H9 (cell line): ENCODE measurements at regions not wholly inside any gene's neighbourhood (a gene's known extent, or its start where the extent isn't known, plus 50 kb on each side); places are given as distances from the start of the nearest gene placed in this dataset.

ENCODE experiments used
- DNase-seq: peaks from one replicate; pipeline ENCODE4 v3.0.0-alpha.2; 2017
- H2AFZ ChIP-seq: one replicate; pipeline ENCODE4 v1.6.1; 2013; ENCODE audit warnings: mild to moderate bottlenecking, low read length, control low read depth, moderate library complexity
- H2AK5ac ChIP-seq: 2 replicates; pipeline ENCODE4 v1.6.1; 2013; ENCODE audit warnings: low read length, control low read depth, mixed read lengths; ENCODE audit not compliant: insufficient read length
- H2BK120ac ChIP-seq: one replicate; pipeline ENCODE4 v1.6.1; 2013; ENCODE audit warnings: low read depth, mild to moderate bottlenecking, low read length, control low read depth, inconsistent platforms; ENCODE audit not compliant: poor library complexity, severe bottlenecking
- H2BK12ac ChIP-seq: 2 replicates; pipeline ENCODE4 v1.6.1; 2013; ENCODE audit warnings: low read length, control low read depth, mixed read lengths, low read depth; ENCODE audit not compliant: insufficient read length
- H2BK15ac ChIP-seq: 2 replicates; pipeline ENCODE4 v1.6.1; 2013; ENCODE audit warnings: low read depth, low read length, control low read depth
- H2BK20ac ChIP-seq: one replicate; pipeline ENCODE4 v1.6.1; 2013; ENCODE audit warnings: low read depth, mild to moderate bottlenecking, low read length, control low read depth, inconsistent platforms; ENCODE audit not compliant: poor library complexity, severe bottlenecking
- H2BK5ac ChIP-seq: 2 replicates; pipeline ENCODE4 v1.6.1; 2013; ENCODE audit warnings: low read length, control low read depth, mixed read lengths; ENCODE audit not compliant: insufficient read length
- H3K14ac ChIP-seq: 2 replicates; pipeline ENCODE4 v1.6.1; 2013; ENCODE audit warnings: low read length, control low read depth; ENCODE audit not compliant: insufficient read depth
- H3K18ac ChIP-seq: 2 replicates; pipeline ENCODE4 v1.6.1; 2013; ENCODE audit warnings: low read depth, mild to moderate bottlenecking, mixed read lengths, low read length, control low read depth; ENCODE audit not compliant: insufficient read length
- H3K23ac ChIP-seq: 2 replicates; pipeline ENCODE4 v1.6.1; 2013; ENCODE audit warnings: low read length, control low read depth, mixed read lengths, low read depth; ENCODE audit not compliant: insufficient read length
- H3K23me2 ChIP-seq: 2 replicates; pipeline ENCODE4 v1.6.1; 2013; ENCODE audit warnings: low read depth, mild to moderate bottlenecking, mixed read lengths, low read length, control low read depth; ENCODE audit not compliant: insufficient read length, poor library complexity, severe bottlenecking
- H3K27ac ChIP-seq: 2 replicates; pipeline ENCODE4 v1.5.1; 2013; ENCODE audit warnings: low read length, control low read depth, mixed read lengths, low read depth; ENCODE audit not compliant: insufficient read length
- H3K27me3 ChIP-seq: 2 replicates; pipeline ENCODE4 v1.6.1; 2013; ENCODE audit warnings: low read length, control low read depth, inconsistent platforms; ENCODE audit not compliant: insufficient read depth
- H3K4ac ChIP-seq: 2 replicates; pipeline ENCODE4 v1.6.1; 2013; ENCODE audit warnings: low read depth, mild to moderate bottlenecking, control low read depth, inconsistent platforms, low read length, moderate library complexity
- H3K4me1 ChIP-seq: 2 replicates; pipeline ENCODE4 v1.6.1; 2013; ENCODE audit warnings: low read length, control low read depth, inconsistent platforms; ENCODE audit not compliant: insufficient read depth
- H3K4me2 ChIP-seq: 2 replicates; pipeline ENCODE4 v1.6.1; 2013; ENCODE audit warnings: low read length, control low read depth, mixed read lengths; ENCODE audit not compliant: insufficient read length, insufficient read depth
- H3K56ac ChIP-seq: 2 replicates; pipeline ENCODE4 v1.6.1; 2013; ENCODE audit warnings: low read depth, mild to moderate bottlenecking, mixed read lengths, low read length, control low read depth; ENCODE audit not compliant: insufficient read length
- H3K79me1 ChIP-seq: 2 replicates; pipeline ENCODE4 v1.6.1; 2013; ENCODE audit warnings: low read depth, mild to moderate bottlenecking, moderate library complexity, low read length, control low read depth, inconsistent platforms; ENCODE audit not compliant: insufficient read depth, poor library complexity, severe bottlenecking
- H3K79me2 ChIP-seq: 2 replicates; pipeline ENCODE4 v1.6.1; 2013; ENCODE audit warnings: low read length, control low read depth, inconsistent platforms; ENCODE audit not compliant: insufficient read depth
- H3K9ac ChIP-seq: 2 replicates; pipeline ENCODE4 v1.6.1; 2013; ENCODE audit warnings: low read length, control low read depth, mixed read lengths; ENCODE audit not compliant: insufficient read length; ENCODE audit errors: extremely low read depth
- H3K9me3 ChIP-seq: one replicate; pipeline ENCODE4 v1.6.1; 2013; ENCODE audit warnings: low read depth, low read length, inconsistent platforms; ENCODE audit not compliant: control insufficient read depth
- H3T11ph ChIP-seq: one replicate; pipeline ENCODE4 v1.6.1; 2013; ENCODE audit warnings: mild to moderate bottlenecking, low read length, control low read depth, inconsistent platforms
- H4K20me1 ChIP-seq: one replicate; pipeline ENCODE4 v1.6.1; 2013; ENCODE audit not compliant: control insufficient read depth, insufficient read length, insufficient read depth
- H4K5ac ChIP-seq: 2 replicates; pipeline ENCODE4 v1.6.1; 2013; ENCODE audit warnings: low read depth, mild to moderate bottlenecking, mixed read lengths, low read length, control low read depth; ENCODE audit not compliant: insufficient read length
- H4K8ac ChIP-seq: replicated peaks from 2 replicates; pipeline ENCODE4 v1.6.1; 2013; ENCODE audit warnings: low read length, control low read depth, mixed read lengths, low read depth; ENCODE audit not compliant: insufficient read length
- H4K91ac ChIP-seq: 2 replicates; pipeline ENCODE4 v1.6.1; 2013; ENCODE audit warnings: low read depth, mild to moderate bottlenecking, moderate library complexity, mixed read lengths, low read length, control low read depth; ENCODE audit not compliant: insufficient read length
- H3K27ac Mint-ChIP-seq, 3 experiments: 2 replicates in 2 of 3; 3 replicates in 1 of 3; pipeline ENCODE4 v1.8.0; 2020 to 2021; ENCODE audit warnings: mixed read lengths in 3 of 3, mild to moderate bottlenecking in 1 of 3, moderate library complexity in 1 of 3
- H3K27me3 Mint-ChIP-seq: 2 replicates; pipeline ENCODE4 v1.8.0; 2021; ENCODE audit warnings: low read depth, mild to moderate bottlenecking, moderate library complexity, mixed read lengths
- H3K36me3 Mint-ChIP-seq, 3 experiments: 2 replicates in 2 of 3; 3 replicates in 1 of 3; pipeline ENCODE4 v1.8.0; 2020 to 2021; ENCODE audit warnings: low read depth in 3 of 3, mixed read lengths in 3 of 3; ENCODE audit not compliant: insufficient read depth in 1 of 3
- H3K4me1 Mint-ChIP-seq, 2 experiments: 2 replicates each; pipeline ENCODE4 v1.8.0; 2020; ENCODE audit warnings: mixed read lengths in 2 of 2
- H3K4me3 Mint-ChIP-seq, 2 experiments: 2 replicates in 1 of 2; 3 replicates in 1 of 2; pipeline ENCODE4 v1.8.0; 2020 to 2021; ENCODE audit warnings: mild to moderate bottlenecking in 2 of 2, mixed read lengths in 2 of 2, moderate library complexity in 1 of 2
- H3K9me3 Mint-ChIP-seq, 2 experiments: 2 replicates in 1 of 2; 3 replicates in 1 of 2; pipeline ENCODE4 v1.8.0; 2020; ENCODE audit warnings: mild to moderate bottlenecking in 2 of 2, mixed read lengths in 2 of 2, moderate library complexity in 1 of 2
- CTCF ChIP-seq: fragments of 200-600 bp; sonication (generic); conservative IDR thresholded peaks from 3 replicates; pipeline ENCODE4 v1.8.0; 2021; ENCODE audit warnings: antibody characterized with exemption, mild to moderate bottlenecking
- WGBS: extraction: QIAGEN DNeasy Blood & Tissue Kit; methylation state at CpG from one replicate; pipeline ENCODE4 v1.1.7; 2013; ENCODE audit warnings: missing lambda C conversion rate, low lambda C conversion rate, mixed read lengths; ENCODE audit not compliant: insufficient read length; ENCODE audit errors: extremely low coverage; 5-methylcytosine and 5-hydroxymethylcytosine counted together

GRCh38 chr13:44837250-44837649 lies 152.0 kb downstream of the NUFIP1 start:
- Histone ChIP-seq H3K18ac (no peak overlapping the region), H3K4me2 (no peak overlapping the region), H3K79me1 (no peaks in the 10 kb centered on the region), H3K4ac (no peak overlapping the region), H3K56ac (no peak overlapping the region), H2BK5ac (no peak overlapping the region), H4K5ac (no peak overlapping the region), H2AFZ (no peak overlapping the region), H2BK20ac (no peak overlapping the region), H2BK12ac (no peak overlapping the region), H4K20me1 (no peaks in the 10 kb centered on the region), H3K27me3 (no peaks in the 10 kb centered on the region), H3K4me1 (no peaks in the 10 kb centered on the region), H3K14ac (no peak overlapping the region), H2BK15ac (no peak overlapping the region), H4K8ac (no peak overlapping the region), H2AK5ac (no peak overlapping the region), H3T11ph (no peak overlapping the region), H3K9me3 (no peaks in the 10 kb centered on the region), H3K27ac (no peak overlapping the region), H2BK120ac (no peak overlapping the region), H3K79me2 (no peaks in the 10 kb centered on the region), H4K91ac (no peak overlapping the region), H3K23ac (no peak overlapping the region), H3K9ac (no peak overlapping the region), H3K23me2 (no peaks in the 10 kb centered on the region)
- Mint-ChIP-seq H3K36me3 (no peaks in the 10 kb centered on the region), H3K27me3 (no peaks in the 10 kb centered on the region), H3K9me3 (peaks cover 0 to 3% of the 10 kb centered on the region in 2 experiments; a peak in 1 of 5 replicates), H3K27ac (no peak overlapping the region), H3K4me3 (no peak overlapping the region), H3K4me1 (peaks cover 2 to 3% of the 10 kb centered on the region in 2 experiments; a peak in 3 of 4 replicates)
- DNase-seq = no peak
- TF ChIP-seq CTCF = no peak
- no CpG with 5 or more reads among the region's 1 CpG for WGBS
